ENCODE measurements at regions not wholly inside any gene's neighbourhood (a gene's known extent, or its start where the extent isn't known, plus 50 kb on each side); places are given as distances from the start of the nearest gene placed in this dataset.
"Not testable (repeated sequence)": the region's sequence is repeated elsewhere in the genome, so short reads cannot be mapped to it uniquely, and the experiment has no call there.

- no peak for DNase-seq (ENCODE audit: low spot score)
These were observed 356.0 kb downstream of the BCL11B start for GRCh38 chr14:98916036-98916435.

GRCh38 chr14:98916476-98916875, 355.5 kb downstream of the BCL11B start:
- DNase-seq (ENCODE audit: low spot score): no peak

- no peak for DNase-seq (ENCODE audit: low spot score)
These were observed 352.6 kb downstream of the BCL11B start for GRCh38 chr14:98919434-98919833.

- not testable (repeated sequence) for DNase-seq (ENCODE audit: low spot score)
These were observed 350.7 kb downstream of the BCL11B start for GRCh38 chr14:98921306-98921705.

GRCh38 chr14:98923596-98923995, 348.4 kb downstream of the BCL11B start:
- no peak for DNase-seq (ENCODE audit: low spot score)

GRCh38 chr14:98924046-98924445, 348.0 kb downstream of the BCL11B start:
- DNase-seq (ENCODE audit: low spot score): no peak

- DNase-seq (ENCODE audit: low spot score): no peak
These were observed 346.5 kb downstream of the BCL11B start for GRCh38 chr14:98925354-98926040.

- DNase-seq (ENCODE audit: low spot score): no peak
These were observed 345.9 kb downstream of the BCL11B start for GRCh38 chr14:98926146-98926545.

- DNase-seq (ENCODE audit: low spot score): no peak
These were observed 345.2 kb downstream of the BCL11B start for GRCh38 chr14:98926801-98927200.

- no peak for DNase-seq (ENCODE audit: low spot score)
These were observed 344.0 kb downstream of the BCL11B start for GRCh38 chr14:98927986-98928385.

- DNase-seq (ENCODE audit: low spot score): no peak
These were observed 343.6 kb downstream of the BCL11B start for GRCh38 chr14:98928418-98928817.

- no peak for DNase-seq (ENCODE audit: low spot score)
These were observed 340.9 kb downstream of the BCL11B start for GRCh38 chr14:98931126-98931525.

GRCh38 chr14:98931911-98932310, 340.1 kb downstream of the BCL11B start:
- DNase-seq (ENCODE audit: low spot score): no peak

GRCh38 chr14:98932431-98933325, 339.3 kb downstream of the BCL11B start:
- no peak for DNase-seq (ENCODE audit: low spot score)

GRCh38 chr14:98934569-98934968, 337.4 kb downstream of the BCL11B start:
- not testable (repeated sequence) for DNase-seq (ENCODE audit: low spot score)

- DNase-seq (ENCODE audit: low spot score): no peak
These were observed 336.1 kb downstream of the BCL11B start for GRCh38 chr14:98935921-98936320.

- DNase-seq (ENCODE audit: low spot score): no peak
These were observed 335.0 kb downstream of the BCL11B start for GRCh38 chr14:98937021-98937420.

GRCh38 chr14:98937712-98938505, 334.1 kb downstream of the BCL11B start:
- no peak for DNase-seq (ENCODE audit: low spot score)

- no peak for DNase-seq (ENCODE audit: low spot score)
These were observed 331.1 kb downstream of the BCL11B start for GRCh38 chr14:98940693-98941437.

GRCh38 chr14:98941481-98941880, 330.5 kb downstream of the BCL11B start:
- no peak for DNase-seq (ENCODE audit: low spot score)

GRCh38 chr14:98943907-98944306, 328.1 kb downstream of the BCL11B start:
- no peak for DNase-seq (ENCODE audit: low spot score)

- no peak for DNase-seq (ENCODE audit: low spot score)
These were observed 327.0 kb downstream of the BCL11B start for GRCh38 chr14:98944989-98945388.
